B cell (primary cell): ENCODE measurements at regions not wholly inside any gene's neighbourhood (a gene's known extent, or its start where the extent isn't known, plus 50 kb on each side); places are given as distances from the start of the nearest gene placed in this dataset.

Experiments
- ATAC-seq: fragments of 200-7000 bp; cut with Tn5 transposase; one replicate; pipeline ENCODE4 v1.10.0; 2021; ENCODE audit warnings: low read depth, mild to moderate bottlenecking, moderate number of reproducible peaks, moderate library complexity
- CTCF ChIA-PET: fragments of 350-600 bp; sonication (Branson Sonifier 250); formaldehyde crosslinking; loops from one replicate; lab custom pipeline; 2021; ENCODE audit warnings: antibody characterized with exemption, inconsistent platforms; lab: Charles Lee
- POLR2A ChIA-PET: fragments of 350-600 bp; sonication (Branson Sonifier 250); formaldehyde crosslinking; loops from one replicate; lab custom pipeline; 2021; ENCODE audit warnings: antibody characterized with exemption; lab: Charles Lee
- DNase-seq: peaks from one replicate; pipeline ENCODE4 v3.0.0; 2013
- H2AFZ ChIP-seq: 2 replicates; pipeline ENCODE4 v1.6.1; 2012; ENCODE audit warnings: mild to moderate bottlenecking, low read depth, low read length; ENCODE audit not compliant: insufficient read depth, poor library complexity, severe bottlenecking
- H3K27ac ChIP-seq, 2 donors: 1 replicate in 1 of 2; 2 replicates in 1 of 2; pipeline ENCODE4 v1.5.1; 2012 to 2013; ENCODE audit warnings: low read length in 2 of 2, mild to moderate bottlenecking in 2 of 2, moderate library complexity in 1 of 2
- H3K27me3 ChIP-seq, 4 experiments: fragments of 200-600 bp in 1 of 4; sonication (generic) in 1 of 4; replicated peaks in 1 of 4; 1 replicate in 2 of 4; 2 replicates in 2 of 4; pipeline versions ENCODE4 v1.6.1 to v1.7.0; 2013 to 2016; ENCODE audit warnings: low read length in 3 of 4, mild to moderate bottlenecking in 2 of 4, mixed read lengths in 1 of 4, moderate library complexity in 1 of 4; ENCODE audit not compliant: insufficient read depth in 4 of 4, control insufficient read depth in 3 of 4; ENCODE audit errors: control extremely low read depth in 1 of 4
- H3K36me3 ChIP-seq, 2 experiments: replicated peaks in 1 of 2; 1 replicate in 1 of 2; 2 replicates in 1 of 2; pipeline versions ENCODE4 v1.6.1 to v1.7.1; 2013; ENCODE audit warnings: low read length in 1 of 2; ENCODE audit not compliant: insufficient read depth in 2 of 2, control insufficient read depth in 1 of 2; ENCODE audit errors: control extremely low read depth in 1 of 2, extremely low read depth in 1 of 2
- H3K4me1 ChIP-seq, 2 donors: fragments of 200-600 bp in 1 of 2; sonication (generic) in 1 of 2; 1 replicate in 1 of 2; 2 replicates in 1 of 2; pipeline versions ENCODE4 v1.5.1 to v1.6.1; 2013 to 2017; ENCODE audit warnings: low read length in 2 of 2; ENCODE audit not compliant: control insufficient read depth in 2 of 2, insufficient read depth in 2 of 2
- H3K4me2 ChIP-seq: replicated peaks from 2 replicates; pipeline ENCODE3; 2012; ENCODE audit warnings: mild to moderate bottlenecking, low read depth, low read length; ENCODE audit not compliant: poor library complexity, severe bottlenecking
- H3K4me3 ChIP-seq, 5 experiments: fragments of 200-600 bp in 1 of 5; sonication (generic) in 1 of 5; 1 replicate in 3 of 5; 2 replicates in 2 of 5; pipeline versions ENCODE4 v1.5.1 to v1.7.0; 2011 to 2016; ENCODE audit warnings: low read length in 4 of 5, mild to moderate bottlenecking in 4 of 5, low read depth in 2 of 5, control low read depth in 1 of 5, moderate library complexity in 1 of 5; ENCODE audit not compliant: insufficient read depth in 1 of 5; ENCODE audit errors: control extremely low read depth in 1 of 5, extremely low read depth in 1 of 5
- H3K79me2 ChIP-seq: fragments of 200-600 bp; sonication (generic); one replicate; pipeline ENCODE4 v1.6.0; 2016; ENCODE audit warnings: low read length; ENCODE audit not compliant: control insufficient read depth, insufficient read depth
- H3K9ac ChIP-seq: fragments of 200-600 bp; sonication (generic); 2 replicates; pipeline ENCODE4 v1.6.1; 2017; ENCODE audit warnings: mild to moderate bottlenecking, low read length, moderate library complexity
- H3K9me3 ChIP-seq, 3 donors: one replicate each; pipeline versions ENCODE4 v1.6.1 to v1.7.1; 2013; ENCODE audit warnings: low read length in 2 of 3; ENCODE audit not compliant: control insufficient read depth in 2 of 3, insufficient read depth in 1 of 3; ENCODE audit errors: control extremely low read depth in 1 of 3
- H4K20me1 ChIP-seq: 2 replicates; pipeline ENCODE4 v1.6.0; 2012; ENCODE audit warnings: mild to moderate bottlenecking, low read length; ENCODE audit not compliant: insufficient read depth, control insufficient read depth, poor library complexity, severe bottlenecking
- H3K27ac Mint-ChIP-seq: one replicate; pipeline ENCODE4 v1.8.0; 2021; ENCODE audit warnings: mixed read lengths
- H3K27me3 Mint-ChIP-seq: one replicate; pipeline ENCODE4 v1.8.0; 2021; ENCODE audit warnings: mixed read lengths
- H3K4me1 Mint-ChIP-seq: one replicate; pipeline ENCODE4 v1.8.0; 2021; ENCODE audit warnings: mixed read lengths
- H3K4me3 Mint-ChIP-seq: one replicate; pipeline ENCODE4 v1.8.0; 2021; ENCODE audit warnings: mixed read lengths
- H3K9me3 Mint-ChIP-seq: one replicate; pipeline ENCODE4 v1.8.0; 2022; ENCODE audit warnings: mixed read lengths; ENCODE audit not compliant: insufficient read depth
- EZH2 ChIP-seq: IDR thresholded peaks from 2 replicates; pipeline ENCODE4 v1.6.1; 2012; ENCODE audit warnings: borderline replicate concordance, low read depth, mild to moderate bottlenecking, moderate library complexity, low read length; ENCODE audit not compliant: insufficient read depth, poor library complexity, severe bottlenecking
- WGBS: methylation state at CpG from one replicate; pipeline ENCODE4 v1.1.5; 2013; ENCODE audit warnings: missing lambda C conversion rate; ENCODE audit not compliant: insufficient coverage; 5-methylcytosine and 5-hydroxymethylcytosine counted together
- intact Hi-C: fragments of 100-400 bp; cut with micrococcal nuclease; formaldehyde crosslinking; loops from one replicate; pipeline ENCODE4 v1.10.0; 2022
- TF ChIP-seq, protein P1 (sequence below): fragments of 200-600 bp; IDR thresholded peaks from one replicate; pipeline ENCODE4 v1.8.0; 2022; ENCODE audit warnings: antibody characterized with exemption, mild to moderate bottlenecking

DNA sequence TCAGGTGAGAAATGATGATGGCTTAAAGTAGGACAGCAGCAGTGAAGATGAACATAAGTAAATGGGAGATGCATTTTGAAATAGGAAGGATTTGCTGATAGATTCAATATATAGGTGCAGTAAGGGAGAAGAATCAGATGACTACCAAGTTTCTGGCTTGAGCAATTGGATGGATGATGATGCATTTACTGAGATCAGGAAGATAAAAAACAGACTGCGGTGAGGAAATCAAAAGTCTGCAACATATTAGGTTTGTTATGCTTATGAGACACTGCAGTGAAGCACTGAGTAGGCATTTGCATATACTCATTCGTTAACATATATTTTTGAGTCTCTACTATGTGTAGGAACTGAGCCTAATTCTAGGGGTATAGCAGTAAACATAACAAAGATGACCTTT, 184.2 kb downstream of the LACC1 start:
- Histone ChIP-seq H3K9ac (no peak overlapping the region), H3K4me2 (no peak overlapping the region), H3K27ac (no peak overlapping the region), H3K79me2 (no peaks in the 10 kb centered on the region), H3K27me3 (peaks cover 0 to 5% (median 0%) of the 10 kb centered on the region in 4 experiments), H4K20me1 (no peaks in the 10 kb centered on the region), H2AFZ (no peak overlapping the region), H3K9me3 (no peaks in the 10 kb centered on the region), H3K4me3 (no peak overlapping the region), H3K4me1 (no peaks in the 10 kb centered on the region), H3K36me3 (no peaks in the 10 kb centered on the region)
- Mint-ChIP-seq H3K27me3 (peaks cover 50% of the 10 kb centered on the region), H3K27ac (no peak overlapping the region), H3K9me3 (no peaks in the 10 kb centered on the region), H3K4me1 (no peaks in the 10 kb centered on the region), H3K4me3 (no peak overlapping the region)
- CTCF ChIA-PET, result no interaction called here
- POLR2A ChIA-PET, result no interaction called here
- DNase-seq (no peak), ATAC-seq (no peak)
- no peak for TF ChIP-seq EZH2
- TF ChIP-seq, protein P1, sequence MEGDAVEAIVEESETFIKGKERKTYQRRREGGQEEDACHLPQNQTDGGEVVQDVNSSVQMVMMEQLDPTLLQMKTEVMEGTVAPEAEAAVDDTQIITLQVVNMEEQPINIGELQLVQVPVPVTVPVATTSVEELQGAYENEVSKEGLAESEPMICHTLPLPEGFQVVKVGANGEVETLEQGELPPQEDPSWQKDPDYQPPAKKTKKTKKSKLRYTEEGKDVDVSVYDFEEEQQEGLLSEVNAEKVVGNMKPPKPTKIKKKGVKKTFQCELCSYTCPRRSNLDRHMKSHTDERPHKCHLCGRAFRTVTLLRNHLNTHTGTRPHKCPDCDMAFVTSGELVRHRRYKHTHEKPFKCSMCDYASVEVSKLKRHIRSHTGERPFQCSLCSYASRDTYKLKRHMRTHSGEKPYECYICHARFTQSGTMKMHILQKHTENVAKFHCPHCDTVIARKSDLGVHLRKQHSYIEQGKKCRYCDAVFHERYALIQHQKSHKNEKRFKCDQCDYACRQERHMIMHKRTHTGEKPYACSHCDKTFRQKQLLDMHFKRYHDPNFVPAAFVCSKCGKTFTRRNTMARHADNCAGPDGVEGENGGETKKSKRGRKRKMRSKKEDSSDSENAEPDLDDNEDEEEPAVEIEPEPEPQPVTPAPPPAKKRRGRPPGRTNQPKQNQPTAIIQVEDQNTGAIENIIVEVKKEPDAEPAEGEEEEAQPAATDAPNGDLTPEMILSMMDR, result no peak
- intact Hi-C loops, result no loop called here
- WGBS, result no CpG with 5 or more reads among the region's 2 CpGs

- ATAC-seq, result no peak
- H2AFZ ChIP-seq, result no peak overlapping the region
- Mint-ChIP-seq H3K9me3 (no peaks in the 10 kb centered on the region), H3K27me3 (peaks cover 53% of the 10 kb centered on the region), H3K27ac (no peak overlapping the region), H3K4me1 (no peaks in the 10 kb centered on the region), H3K4me3 (no peak overlapping the region)
- H3K4me3 ChIP-seq, result no peak overlapping the region
- H3K79me2 ChIP-seq, result no peaks in the 10 kb centered on the region
- no peak overlapping the region for H3K4me2 ChIP-seq
- H3K9me3 ChIP-seq, result no peaks in the 10 kb centered on the region
- ChIA-PET CTCF (no interaction called here), POLR2A (no interaction called here)
- no peak for DNase-seq
- WGBS, result 100% methylated on average over 1 of the region's 2 CpGs
- no peaks in the 10 kb centered on the region for H3K4me1 ChIP-seq
- no peaks in the 10 kb centered on the region for H4K20me1 ChIP-seq
- H3K27me3 ChIP-seq, result peaks cover 0 to 5% (median 0%) of the 10 kb centered on the region in 4 experiments
- no peaks in the 10 kb centered on the region for H3K36me3 ChIP-seq
- intact Hi-C loops, result no loop called here
- H3K27ac ChIP-seq, result no peak overlapping the region
- TF ChIP-seq EZH2, result no peak
- TF ChIP-seq, protein P1, result no peak
- H3K9ac ChIP-seq, result no peak overlapping the region
These were observed 184.7 kb downstream of the LACC1 start for GRCh38 chr13:44064357-44064756.
